22Rv1 (cell line): ENCODE measurements at regions not wholly inside any gene's neighbourhood (a gene's known extent, or its start where the extent isn't known, plus 50 kb on each side); places are given as distances from the start of the nearest gene placed in this dataset.
"Not testable (repeated sequence)": the region's sequence is repeated elsewhere in the genome, so short reads cannot be mapped to it uniquely, and the experiment has no call there.

Experiments
- H3K27ac ChIP-seq: fragments of 450-650 bp; 2 replicates; pipeline ENCODE4 v1.5.1; 2017
- ZFX ChIP-seq: fragments of 450-650 bp; IDR thresholded peaks from 2 replicates; pipeline ENCODE4 v1.6.1; 2017; ENCODE audit warnings: antibody characterized with exemption, borderline replicate concordance
- TF ChIP-seq, protein P1 (sequence below): fragments of 450-650 bp; IDR thresholded peaks from 2 replicates; pipeline ENCODE4 v1.5.1; 2017; ENCODE audit warnings: mild to moderate bottlenecking

DNA sequence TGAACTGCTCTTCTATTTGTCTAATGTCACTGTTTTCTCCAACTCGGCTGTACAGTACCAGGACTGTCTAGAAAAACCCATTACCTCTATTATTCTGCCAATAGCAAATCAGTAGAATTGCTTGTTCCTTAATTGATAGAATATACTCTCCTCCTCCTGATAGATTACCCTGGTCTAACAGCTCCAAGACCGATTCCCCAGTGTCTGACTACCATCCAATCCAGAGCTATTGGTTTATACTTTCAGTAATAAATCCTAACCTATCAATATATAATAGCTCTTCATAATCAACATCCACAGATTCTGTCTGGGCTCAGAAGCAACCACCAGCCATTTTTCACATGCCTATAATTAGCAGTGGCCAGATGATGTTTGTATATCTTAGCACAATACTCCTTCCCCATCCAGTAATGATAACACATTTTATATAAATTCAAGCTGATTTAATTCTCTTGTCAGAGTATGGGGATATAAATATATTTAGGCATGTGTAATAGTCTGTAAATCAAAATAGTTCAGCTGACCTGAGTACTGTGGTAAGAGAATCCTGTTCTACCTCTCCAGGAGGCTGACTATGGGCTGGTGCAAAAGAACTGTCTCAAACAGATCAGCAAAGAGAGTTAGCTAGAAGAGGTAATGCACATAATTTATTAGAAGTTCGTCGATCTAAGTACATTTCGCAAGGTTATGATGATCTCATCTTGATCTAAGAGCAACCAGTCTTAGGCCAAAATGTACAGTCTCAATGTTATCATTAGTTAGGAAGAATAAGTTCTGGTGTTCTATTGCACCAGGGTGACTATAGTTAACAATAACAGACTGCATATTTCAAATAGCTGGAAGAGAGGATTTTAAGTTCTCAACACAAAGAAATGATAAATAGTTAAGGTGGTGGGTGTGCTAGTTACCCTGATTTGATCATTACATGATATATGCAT is 193.4 kb downstream of the SHOX2 start:
- H3K27ac ChIP-seq, result no peak overlapping the region
- no peak for TF ChIP-seq ZFX
- TF ChIP-seq, protein P1, sequence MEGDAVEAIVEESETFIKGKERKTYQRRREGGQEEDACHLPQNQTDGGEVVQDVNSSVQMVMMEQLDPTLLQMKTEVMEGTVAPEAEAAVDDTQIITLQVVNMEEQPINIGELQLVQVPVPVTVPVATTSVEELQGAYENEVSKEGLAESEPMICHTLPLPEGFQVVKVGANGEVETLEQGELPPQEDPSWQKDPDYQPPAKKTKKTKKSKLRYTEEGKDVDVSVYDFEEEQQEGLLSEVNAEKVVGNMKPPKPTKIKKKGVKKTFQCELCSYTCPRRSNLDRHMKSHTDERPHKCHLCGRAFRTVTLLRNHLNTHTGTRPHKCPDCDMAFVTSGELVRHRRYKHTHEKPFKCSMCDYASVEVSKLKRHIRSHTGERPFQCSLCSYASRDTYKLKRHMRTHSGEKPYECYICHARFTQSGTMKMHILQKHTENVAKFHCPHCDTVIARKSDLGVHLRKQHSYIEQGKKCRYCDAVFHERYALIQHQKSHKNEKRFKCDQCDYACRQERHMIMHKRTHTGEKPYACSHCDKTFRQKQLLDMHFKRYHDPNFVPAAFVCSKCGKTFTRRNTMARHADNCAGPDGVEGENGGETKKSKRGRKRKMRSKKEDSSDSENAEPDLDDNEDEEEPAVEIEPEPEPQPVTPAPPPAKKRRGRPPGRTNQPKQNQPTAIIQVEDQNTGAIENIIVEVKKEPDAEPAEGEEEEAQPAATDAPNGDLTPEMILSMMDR, result no peak

DNA sequence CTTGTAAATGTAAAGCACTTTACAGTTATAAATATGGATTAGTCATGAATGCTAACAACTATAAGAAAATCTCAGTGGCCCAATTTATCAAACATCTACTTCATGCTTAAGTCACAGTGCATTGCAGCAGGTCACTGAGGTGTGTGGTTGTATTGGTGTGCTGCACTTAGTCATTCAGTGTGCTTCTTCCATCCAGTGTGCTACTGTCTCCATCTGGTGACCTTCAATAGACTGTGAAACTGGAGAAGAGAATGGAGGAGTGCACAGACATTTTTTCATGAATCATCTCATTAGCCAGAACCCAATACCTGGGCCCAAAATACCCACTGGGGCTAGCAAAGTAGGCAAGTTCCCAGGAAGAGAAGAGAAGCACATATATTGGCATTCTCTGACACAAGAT is 199.6 kb downstream of the SHOX2 start:
- no peak for TF ChIP-seq ZFX
- TF ChIP-seq, protein P1, result no peak
- H3K27ac ChIP-seq, result no peak overlapping the region

DNA sequence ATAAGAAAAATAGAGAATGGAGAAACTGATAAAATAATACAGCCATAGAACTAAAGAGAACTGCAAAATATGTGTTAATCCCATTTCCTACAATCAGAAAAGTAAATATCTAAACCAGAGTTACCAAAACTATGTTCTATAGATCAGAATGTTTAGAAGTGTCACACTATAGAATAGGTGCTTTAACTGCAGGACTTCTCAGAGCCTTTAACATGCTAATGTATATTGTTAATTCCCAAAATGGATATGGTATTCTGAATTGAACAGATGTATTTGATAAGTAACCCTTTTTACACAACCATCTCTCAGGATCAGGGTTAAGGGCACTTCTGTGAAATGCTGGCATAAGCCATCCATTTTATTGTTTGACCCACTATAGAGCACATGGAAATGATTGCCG is 200.3 kb downstream of the SHOX2 start:
- H3K27ac ChIP-seq, result no peak overlapping the region
- TF ChIP-seq, protein P1, result no peak
- no peak for TF ChIP-seq ZFX

DNA sequence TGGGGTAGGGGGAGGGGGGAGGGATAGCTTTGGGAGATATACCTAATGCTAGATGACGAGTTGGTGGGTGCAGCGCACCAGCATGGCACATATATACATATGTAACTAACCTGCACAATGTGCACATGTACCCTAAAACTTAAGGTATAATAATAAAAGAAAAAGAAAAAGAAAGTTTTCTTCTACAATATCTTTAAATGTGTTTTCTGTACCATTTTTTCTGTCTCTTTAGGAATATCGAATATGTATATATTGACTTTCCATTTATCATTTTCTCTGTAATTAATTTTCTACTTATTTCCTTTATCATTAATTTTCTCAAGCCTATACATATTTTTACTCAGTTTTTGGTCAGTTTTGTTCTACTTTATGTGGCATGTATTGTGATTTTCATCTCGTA is 203.5 kb downstream of the SHOX2 start:
- not testable (repeated sequence) for H3K27ac ChIP-seq

DNA sequence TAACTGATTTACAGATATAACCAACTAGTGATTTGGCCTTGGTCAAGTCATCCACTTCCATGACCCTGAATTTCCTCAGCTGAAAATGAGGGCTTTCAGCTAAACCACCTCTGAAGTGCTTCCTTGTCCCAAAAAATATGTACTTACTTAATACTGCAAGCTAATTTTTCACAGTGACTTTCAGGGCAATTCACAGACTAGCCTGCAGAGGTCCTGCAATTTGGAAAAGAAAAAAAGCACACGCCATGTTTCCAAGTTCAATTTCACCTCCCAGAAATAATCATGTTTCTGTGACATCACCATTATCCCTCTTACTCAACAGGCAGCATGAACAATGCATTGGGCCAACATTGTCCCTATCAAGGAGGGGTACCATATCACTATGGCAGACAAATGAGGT is 218.2 kb downstream of the SHOX2 start:
- no peak for TF ChIP-seq ZFX
- TF ChIP-seq, protein P1, result no peak

GRCh38 chr3:157876556-157876955 is 229.7 kb downstream of the SHOX2 start:
- no peak overlapping the region for H3K27ac ChIP-seq
- TF ChIP-seq, protein P1, result no peak
- TF ChIP-seq ZFX, result no peak

More for the DNA sequence above, 218.2 kb downstream of the SHOX2 start:
- no peak overlapping the region for H3K27ac ChIP-seq

DNA sequence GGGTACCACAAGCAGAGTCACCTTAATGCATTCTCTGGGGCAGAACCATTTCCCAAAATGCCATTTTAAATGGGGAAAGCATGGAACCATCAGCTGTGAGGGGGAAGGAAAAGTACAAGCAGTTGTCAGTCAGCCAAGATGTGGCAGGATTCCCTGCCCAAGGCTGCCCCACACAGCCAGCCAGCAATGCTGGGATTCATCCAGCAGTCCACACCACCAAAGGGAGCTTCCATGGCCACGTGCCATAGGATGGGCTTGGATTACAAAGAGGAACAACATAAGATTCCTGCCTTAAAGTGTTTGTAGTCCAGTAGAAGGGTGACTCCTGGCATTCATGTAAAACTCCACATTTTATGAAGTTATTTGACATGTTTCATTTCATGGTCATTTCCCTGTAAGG is 233.3 kb downstream of the SHOX2 start:
- TF ChIP-seq, protein P1, result no peak
- no peak for TF ChIP-seq ZFX
- no peak overlapping the region for H3K27ac ChIP-seq
